22Rv1 (cell line): ENCODE measurements at regions not wholly inside any gene's neighbourhood (a gene's known extent, or its start where the extent isn't known, plus 50 kb on each side); places are given as distances from the start of the nearest gene placed in this dataset.

ENCODE experiments used
- H3K27ac ChIP-seq: fragments of 450-650 bp; 2 replicates; pipeline ENCODE4 v1.5.1; 2017
- CTCF ChIP-seq: fragments of 450-650 bp; IDR thresholded peaks from 2 replicates; pipeline ENCODE4 v1.5.1; 2017; ENCODE audit warnings: mild to moderate bottlenecking
- ZFX ChIP-seq: fragments of 450-650 bp; IDR thresholded peaks from 2 replicates; pipeline ENCODE4 v1.6.1; 2017; ENCODE audit warnings: antibody characterized with exemption, borderline replicate concordance

GRCh38 chr2:8389431-8390108 is 292.3 kb upstream of the ID2 start:
- H3K27ac ChIP-seq, result no peak overlapping the region

GRCh38 chr2:8391126-8391525 is 290.7 kb upstream of the ID2 start:
- TF ChIP-seq CTCF (no peak), ZFX (no peak)
- no peak overlapping the region for H3K27ac ChIP-seq

More at GRCh38 chr2:8389431-8390108, 292.3 kb upstream of the ID2 start:
- TF ChIP-seq ZFX, result no peak
- TF ChIP-seq CTCF, result no peak

GRCh38 chr2:8391584-8391983 is 290.3 kb upstream of the ID2 start:
- no peak overlapping the region for H3K27ac ChIP-seq
- TF ChIP-seq ZFX, result no peak
- TF ChIP-seq CTCF, result no peak

- no peak overlapping the region for H3K27ac ChIP-seq
These were observed 289.6 kb upstream of the ID2 start for GRCh38 chr2:8392098-8392866.

GRCh38 chr2:8393506-8393905 is 288.4 kb upstream of the ID2 start:
- TF ChIP-seq CTCF, result no peak
- TF ChIP-seq ZFX, result no peak
- H3K27ac ChIP-seq, result no peak overlapping the region

More at GRCh38 chr2:8392098-8392866, 289.6 kb upstream of the ID2 start:
- TF ChIP-seq ZFX (no peak), CTCF (no peak)

- TF ChIP-seq ZFX, result no peak
- no peak for TF ChIP-seq CTCF
- H3K27ac ChIP-seq, result no peak overlapping the region
These were observed 287.7 kb upstream of the ID2 start for GRCh38 chr2:8394131-8394530.

- TF ChIP-seq CTCF (no peak), ZFX (no peak)
- no peak overlapping the region for H3K27ac ChIP-seq
These were observed 287.1 kb upstream of the ID2 start for GRCh38 chr2:8394569-8395359.
